ENCODE measurements at regions not wholly inside any gene's neighbourhood (a gene's known extent, or its start where the extent isn't known, plus 50 kb on each side); places are given as distances from the start of the nearest gene placed in this dataset.

DNA sequence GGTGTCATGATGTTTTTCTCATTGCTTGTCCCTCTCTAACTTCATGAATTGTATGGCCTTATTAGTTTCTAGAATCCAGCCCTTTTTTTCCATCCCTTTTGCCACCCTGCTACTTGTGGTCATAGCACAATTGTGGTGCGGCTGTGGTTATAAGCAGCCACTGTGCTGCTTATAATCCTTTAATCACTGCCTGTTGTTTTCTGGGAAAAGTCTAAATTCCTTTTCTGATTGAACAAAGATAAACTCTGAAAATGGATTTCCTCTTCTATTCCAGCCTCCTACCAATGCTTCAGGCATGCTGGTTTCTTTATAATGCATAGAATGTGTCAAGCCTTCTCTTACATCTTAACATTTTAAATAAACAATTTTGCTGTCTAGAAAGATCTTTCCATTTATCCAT, 319.5 kb downstream of the C3orf38 start (continued):
- TF ChIP-seq CTCF (IDR thresholded peaks at IDR 0.05 in 2 of 3, conservative IDR thresholded peaks at IDR 0.05 in 1 of 3; ENCODE audit: control insufficient read depth in 2 of 3, extremely low read depth in 1 of 3, insufficient read depth in 1 of 3, low read depth in 3 of 3, low read length in 3 of 3) (no peak), GATAD2B (conservative IDR thresholded peaks at IDR 0.05; ENCODE audit: low read depth) (no peak), ATF7 (IDR thresholded peaks at IDR 0.05; ENCODE audit: low read depth) (no peak), USF2 (IDR thresholded peaks at IDR 0.05; ENCODE audit: borderline replicate concordance, low read depth, low read length) (no peak), PAX5 (IDR thresholded peaks at IDR 0.05; ENCODE audit: borderline replicate concordance, low read depth, low read length) (no peak)

- Histone ChIP-seq H3K4me2 (ENCODE audit: control insufficient read depth, insufficient read depth) (no peak overlapping the region), H3K4me3 (no peak overlapping the region), H4K20me1 (ENCODE audit: control insufficient read depth, insufficient read depth) (no peaks in the 10 kb centered on the region), H3K27me3 (replicated peaks in 1 of 2; ENCODE audit: control insufficient read depth in 2 of 2, insufficient read depth in 2 of 2, low read length in 1 of 2) (no peaks in the 10 kb centered on the region), H3K36me3 (ENCODE audit: control insufficient read depth in 2 of 2, insufficient read depth in 2 of 2, low read length in 1 of 2) (no peaks in the 10 kb centered on the region), H3K79me2 (ENCODE audit: control insufficient read depth, insufficient read depth, low read length) (no peaks in the 10 kb centered on the region), H3K9me3 (replicated peaks; ENCODE audit: control insufficient read depth, insufficient read depth, low read length) (no peaks in the 10 kb centered on the region), H3K27ac (ENCODE audit: control insufficient read depth, insufficient read depth) (no peak overlapping the region), H2AFZ (ENCODE audit: control insufficient read depth, low read depth, low read length) (no peak overlapping the region), H3K4me1 (ENCODE audit: control insufficient read depth, insufficient read depth, low read length) (no peaks in the 10 kb centered on the region), H3K9ac (ENCODE audit: control insufficient read depth, insufficient read depth, low read length) (no peak overlapping the region)
- in situ Hi-C loops (cut with MboI) (no loop called here), intact Hi-C loops (cut with micrococcal nuclease; ENCODE audit: unreplicated experiment) (no loop called here)
- ATAC-seq (no peak), FAIRE-seq (no peak), DNase-seq (ENCODE audit: low read depth, low spot score) (no peak)
- ChIA-PET RAD21 (ENCODE audit: unreplicated experiment) (no interaction called here), CTCF (interaction anchor here (0.6 kb wide), 1 partner anchor 20 kb away, joined by 3 read pairs; no protein-coding TSS in a partner anchor), POLR2A (no interaction called here), SMC1A (ENCODE audit: uncharacterized antibody, unreplicated experiment) (interaction anchor here (0.9 kb wide), 1 partner anchor 267 kb away, joined by 3 read pairs; no protein-coding TSS in a partner anchor)
- 4% methylated on average over 1 of the region's 1 CpG for WGBS (ENCODE audit: insufficient coverage, insufficient replicate concordance, low lambda C conversion rate, missing lambda C conversion rate)
- no TSS peak for BruUV-seq (replicated peaks)
- TF ChIP-seq MTA3 (IDR thresholded peaks at IDR 0.05; ENCODE audit: borderline replicate concordance, low read length) (no peak), SUPT20H (IDR thresholded peaks at IDR 0.05; ENCODE audit: borderline replicate concordance, control insufficient read depth, low read depth, low read length) (no peak), REST (IDR thresholded peaks at IDR 0.05; ENCODE audit: low read depth, low read length) (no peak), ZNF24 (IDR thresholded peaks at IDR 0.05) (no peak), RB1 (IDR thresholded peaks at IDR 0.05; ENCODE audit: borderline replicate concordance) (no peak)
- TF ChIP-seq, protein P1, sequence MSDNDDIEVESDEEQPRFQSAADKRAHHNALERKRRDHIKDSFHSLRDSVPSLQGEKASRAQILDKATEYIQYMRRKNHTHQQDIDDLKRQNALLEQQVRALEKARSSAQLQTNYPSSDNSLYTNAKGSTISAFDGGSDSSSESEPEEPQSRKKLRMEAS (IDR thresholded peaks at IDR 0.05; ENCODE audit: low read depth, low read length), result no peak
- TF ChIP-seq, protein P2, sequence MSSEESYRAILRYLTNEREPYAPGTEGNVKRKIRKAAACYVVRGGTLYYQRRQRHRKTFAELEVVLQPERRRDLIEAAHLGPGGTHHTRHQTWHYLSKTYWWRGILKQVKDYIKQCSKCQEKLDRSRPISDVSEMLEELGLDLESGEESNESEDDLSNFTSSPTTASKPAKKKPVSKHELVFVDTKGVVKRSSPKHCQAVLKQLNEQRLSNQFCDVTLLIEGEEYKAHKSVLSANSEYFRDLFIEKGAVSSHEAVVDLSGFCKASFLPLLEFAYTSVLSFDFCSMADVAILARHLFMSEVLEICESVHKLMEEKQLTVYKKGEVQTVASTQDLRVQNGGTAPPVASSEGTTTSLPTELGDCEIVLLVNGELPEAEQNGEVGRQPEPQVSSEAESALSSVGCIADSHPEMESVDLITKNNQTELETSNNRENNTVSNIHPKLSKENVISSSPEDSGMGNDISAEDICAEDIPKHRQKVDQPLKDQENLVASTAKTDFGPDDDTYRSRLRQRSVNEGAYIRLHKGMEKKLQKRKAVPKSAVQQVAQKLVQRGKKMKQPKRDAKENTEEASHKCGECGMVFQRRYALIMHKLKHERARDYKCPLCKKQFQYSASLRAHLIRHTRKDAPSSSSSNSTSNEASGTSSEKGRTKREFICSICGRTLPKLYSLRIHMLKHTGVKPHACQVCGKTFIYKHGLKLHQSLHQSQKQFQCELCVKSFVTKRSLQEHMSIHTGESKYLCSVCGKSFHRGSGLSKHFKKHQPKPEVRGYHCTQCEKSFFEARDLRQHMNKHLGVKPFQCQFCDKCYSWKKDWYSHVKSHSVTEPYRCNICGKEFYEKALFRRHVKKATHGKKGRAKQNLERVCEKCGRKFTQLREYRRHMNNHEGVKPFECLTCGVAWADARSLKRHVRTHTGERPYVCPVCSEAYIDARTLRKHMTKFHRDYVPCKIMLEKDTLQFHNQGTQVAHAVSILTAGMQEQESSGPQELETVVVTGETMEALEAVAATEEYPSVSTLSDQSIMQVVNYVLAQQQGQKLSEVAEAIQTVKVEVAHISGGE (CRISPR knock-in tag; IDR thresholded peaks at IDR 0.05), result no peak
Observed at GRCh38 chr3:88478460-88478859, 328.7 kb downstream of the C3orf38 start.

Measured in GM12878 (cell line).